Neutrophil (primary cell): ENCODE measurements at regions not wholly inside any gene's neighbourhood (a gene's known extent, or its start where the extent isn't known, plus 50 kb on each side); places are given as distances from the start of the nearest gene placed in this dataset.

Source experiments
- H3K27ac ChIP-seq: fragments of 200-600 bp; sonication (generic); 2 replicates; pipeline ENCODE4 v1.5.1; 2016; ENCODE audit warnings: mild to moderate bottlenecking, moderate library complexity
- H3K27me3 ChIP-seq: fragments of 200-600 bp; sonication (generic); 2 replicates; pipeline ENCODE4 v1.6.0; 2016; ENCODE audit warnings: mild to moderate bottlenecking
- H3K36me3 ChIP-seq: fragments of 200-600 bp; sonication (generic); 2 replicates; pipeline ENCODE4 v1.5.1; 2017
- H3K4me1 ChIP-seq, 2 experiments: fragments of 200-600 bp in 1 of 2; sonication (generic) in 1 of 2; 1 replicate in 1 of 2; 2 replicates in 1 of 2; pipeline versions ENCODE4 v1.5.1 to v1.6.1; 2013 to 2016; ENCODE audit warnings: low read depth in 1 of 2, low read length in 1 of 2, mild to moderate bottlenecking in 1 of 2, moderate library complexity in 1 of 2; ENCODE audit not compliant: control insufficient read depth in 1 of 2, insufficient read depth in 1 of 2
- H3K4me3 ChIP-seq, 2 experiments: fragments of 200-600 bp in 1 of 2; sonication (generic) in 1 of 2; 1 replicate in 1 of 2; 2 replicates in 1 of 2; pipeline ENCODE4 v1.5.1; 2013 to 2016; ENCODE audit warnings: low read depth in 1 of 2, low read length in 1 of 2, mild to moderate bottlenecking in 1 of 2, moderate library complexity in 1 of 2
- H3K9me3 ChIP-seq: fragments of 200-600 bp; sonication (generic); 2 replicates; pipeline ENCODE4 v1.5.1; 2016
- TF ChIP-seq, protein P1 (sequence below): fragments of 200-600 bp; sonication (generic); IDR thresholded peaks from 2 replicates; pipeline ENCODE4 v1.5.1; 2016; ENCODE audit warnings: antibody characterized with exemption

- no peaks in the 10 kb centered on the region for H3K4me1 ChIP-seq
- TF ChIP-seq, protein P1, sequence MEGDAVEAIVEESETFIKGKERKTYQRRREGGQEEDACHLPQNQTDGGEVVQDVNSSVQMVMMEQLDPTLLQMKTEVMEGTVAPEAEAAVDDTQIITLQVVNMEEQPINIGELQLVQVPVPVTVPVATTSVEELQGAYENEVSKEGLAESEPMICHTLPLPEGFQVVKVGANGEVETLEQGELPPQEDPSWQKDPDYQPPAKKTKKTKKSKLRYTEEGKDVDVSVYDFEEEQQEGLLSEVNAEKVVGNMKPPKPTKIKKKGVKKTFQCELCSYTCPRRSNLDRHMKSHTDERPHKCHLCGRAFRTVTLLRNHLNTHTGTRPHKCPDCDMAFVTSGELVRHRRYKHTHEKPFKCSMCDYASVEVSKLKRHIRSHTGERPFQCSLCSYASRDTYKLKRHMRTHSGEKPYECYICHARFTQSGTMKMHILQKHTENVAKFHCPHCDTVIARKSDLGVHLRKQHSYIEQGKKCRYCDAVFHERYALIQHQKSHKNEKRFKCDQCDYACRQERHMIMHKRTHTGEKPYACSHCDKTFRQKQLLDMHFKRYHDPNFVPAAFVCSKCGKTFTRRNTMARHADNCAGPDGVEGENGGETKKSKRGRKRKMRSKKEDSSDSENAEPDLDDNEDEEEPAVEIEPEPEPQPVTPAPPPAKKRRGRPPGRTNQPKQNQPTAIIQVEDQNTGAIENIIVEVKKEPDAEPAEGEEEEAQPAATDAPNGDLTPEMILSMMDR, result no peak
- H3K27me3 ChIP-seq, result no peaks in the 10 kb centered on the region
- H3K9me3 ChIP-seq, result no peaks in the 10 kb centered on the region
- no peak overlapping the region for H3K27ac ChIP-seq
- H3K4me3 ChIP-seq, result no peak overlapping the region
- H3K36me3 ChIP-seq, result no peaks in the 10 kb centered on the region
These were observed 53.9 kb upstream of the SOX4 start for GRCh38 chr6:21539621-21540100.
